ENCODE measurements at regions not wholly inside any gene's neighbourhood (a gene's known extent, or its start where the extent isn't known, plus 50 kb on each side); places are given as distances from the start of the nearest gene placed in this dataset.

GRCh38 chr1:116454940-116455339, 81.9 kb downstream of the ATP1A1 start:
- no peak for DNase-seq (ENCODE audit: low read depth, low spot score)
- no peak for TF ChIP-seq CTCF (IDR thresholded peaks at IDR 0.05; ENCODE audit: low read depth, low read length)
- in situ Hi-C loops (cut with HindIII; ENCODE audit: low sequenced_read_pairs): no loop called here
- H3K4me3 ChIP-seq (ENCODE audit: low read depth, low read length): no peak overlapping the region

- DNase-seq (ENCODE audit: low read depth, low spot score): no peak
Observed at GRCh38 chr1:116455509-116455908, 82.5 kb downstream of the ATP1A1 start.

GRCh38 chr1:116457946-116458604, 85.0 kb downstream of the ATP1A1 start:
- in situ Hi-C loops (cut with HindIII; ENCODE audit: low sequenced_read_pairs): no loop called here

More at GRCh38 chr1:116455509-116455908, 82.5 kb downstream of the ATP1A1 start:
- TF ChIP-seq CTCF (IDR thresholded peaks at IDR 0.05; ENCODE audit: low read depth, low read length): no peak
- H3K4me3 ChIP-seq (ENCODE audit: low read depth, low read length): no peak overlapping the region
- in situ Hi-C loops (cut with HindIII; ENCODE audit: low sequenced_read_pairs): no loop called here

GRCh38 chr1:116458695-116459094, 85.7 kb downstream of the ATP1A1 start:
- no peak for DNase-seq (ENCODE audit: low read depth, low spot score)
- TF ChIP-seq CTCF (IDR thresholded peaks at IDR 0.05; ENCODE audit: low read depth, low read length): no peak
- in situ Hi-C loops (cut with HindIII; ENCODE audit: low sequenced_read_pairs): no loop called here
- no peak overlapping the region for H3K4me3 ChIP-seq (ENCODE audit: low read depth, low read length)

More at GRCh38 chr1:116457946-116458604, 85.0 kb downstream of the ATP1A1 start:
- no peak for TF ChIP-seq CTCF (IDR thresholded peaks at IDR 0.05; ENCODE audit: low read depth, low read length)
- peak; percentile 3 for DNase-seq (ENCODE audit: low read depth, low spot score)
- H3K4me3 ChIP-seq (ENCODE audit: low read depth, low read length): no peak overlapping the region

- no peak for DNase-seq (ENCODE audit: low read depth, low spot score)
- TF ChIP-seq CTCF (IDR thresholded peaks at IDR 0.05; ENCODE audit: low read depth, low read length): no peak
- H3K4me3 ChIP-seq (ENCODE audit: low read depth, low read length): no peak overlapping the region
- in situ Hi-C loops (cut with HindIII; ENCODE audit: low sequenced_read_pairs): no loop called here
Observed at GRCh38 chr1:116460261-116460660, 87.2 kb downstream of the ATP1A1 start.

- in situ Hi-C loops (cut with HindIII; ENCODE audit: low sequenced_read_pairs): no loop called here
- no peak for DNase-seq (ENCODE audit: low read depth, low spot score)
- TF ChIP-seq CTCF (IDR thresholded peaks at IDR 0.05; ENCODE audit: low read depth, low read length): no peak
- H3K4me3 ChIP-seq (ENCODE audit: low read depth, low read length): no peak overlapping the region
Observed at GRCh38 chr1:116460783-116461376, 87.8 kb downstream of the ATP1A1 start.
